ENCODE measurements at regions not wholly inside any gene's neighbourhood (a gene's known extent, or its start where the extent isn't known, plus 50 kb on each side); places are given as distances from the start of the nearest gene placed in this dataset.
"Not testable (repeated sequence)": the region's sequence is repeated elsewhere in the genome, so short reads cannot be mapped to it uniquely, and the experiment has no call there.

DNA sequence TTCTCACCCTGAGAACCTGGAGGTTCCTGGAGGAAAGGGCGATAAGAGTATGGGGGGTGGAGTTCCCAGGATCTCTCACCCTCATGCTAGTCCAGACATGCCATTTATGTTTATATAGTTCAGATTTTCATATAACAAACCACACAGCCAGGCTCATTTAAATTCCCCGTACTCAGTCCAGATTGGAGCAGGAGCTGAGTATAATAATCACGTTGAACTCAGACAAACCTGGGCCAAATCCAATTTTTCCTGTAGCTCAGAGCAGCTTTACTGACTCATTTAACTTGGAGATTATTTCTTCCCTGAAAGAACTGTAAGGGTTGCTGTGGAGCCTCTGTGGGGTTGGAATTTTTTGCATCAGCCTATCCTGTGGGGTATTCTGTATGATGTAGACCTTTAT lies 660.8 kb downstream of the TMEM121 start:
- H3K27me3 ChIP-seq (ENCODE audit: control insufficient read depth in 1 of 2, insufficient read depth in 2 of 2, low read length in 2 of 2): no peaks in the 10 kb centered on the region
- H3K9me3 ChIP-seq (ENCODE audit: control insufficient read depth in 2 of 2, insufficient read depth in 1 of 2, low read depth in 1 of 2, low read length in 1 of 2): no peaks in the 10 kb centered on the region
- no peak overlapping the region for H3K4me3 ChIP-seq (ENCODE audit: low read depth in 1 of 2, low read length in 2 of 2)
- no peaks in the 10 kb centered on the region for H3K36me3 ChIP-seq (ENCODE audit: control insufficient read depth in 2 of 2, insufficient read depth in 2 of 2, low read length in 1 of 2)
- WGBS, 2 donors: 36 to 38% methylated on average over 3 of the region's 3 CpGs
- no peak overlapping the region for H3K27ac ChIP-seq (ENCODE audit: low read depth in 2 of 2, low read length in 1 of 2)
- H3K4me1 ChIP-seq (ENCODE audit: control insufficient read depth in 2 of 2, insufficient read depth in 2 of 2, low read length in 1 of 2): no peaks in the 10 kb centered on the region

DNA sequence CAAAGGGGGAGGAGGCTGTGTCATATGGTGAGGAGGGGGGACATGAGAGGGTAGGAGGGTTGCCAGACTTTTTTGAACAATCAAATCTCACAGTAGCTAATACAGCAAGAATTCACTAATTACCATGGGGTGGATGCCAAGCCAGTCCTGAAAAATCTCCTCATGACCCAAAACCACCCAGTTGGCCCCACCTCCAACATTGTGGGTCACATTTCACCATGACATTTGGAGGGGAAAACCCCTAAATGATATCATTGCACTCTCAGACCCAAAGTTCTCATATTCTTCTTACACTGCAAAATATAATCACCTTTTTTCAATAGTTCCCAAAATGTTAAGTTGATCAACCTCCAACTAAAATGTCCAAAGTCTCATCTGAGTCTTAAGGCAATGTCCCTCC lies 666.3 kb downstream of the TMEM121 start:
- H3K27ac ChIP-seq (ENCODE audit: low read depth in 2 of 2, low read length in 1 of 2); H3K4me3 ChIP-seq (ENCODE audit: low read depth in 1 of 2, low read length in 2 of 2); H3K27me3 ChIP-seq (ENCODE audit: control insufficient read depth in 1 of 2, insufficient read depth in 2 of 2, low read length in 2 of 2); H3K9me3 ChIP-seq (ENCODE audit: control insufficient read depth in 2 of 2, insufficient read depth in 1 of 2, low read depth in 1 of 2, low read length in 1 of 2); H3K36me3 ChIP-seq (ENCODE audit: control insufficient read depth in 2 of 2, insufficient read depth in 2 of 2, low read length in 1 of 2); H3K4me1 ChIP-seq (ENCODE audit: control insufficient read depth in 2 of 2, insufficient read depth in 2 of 2, low read length in 1 of 2): not testable (repeated sequence)

DNA sequence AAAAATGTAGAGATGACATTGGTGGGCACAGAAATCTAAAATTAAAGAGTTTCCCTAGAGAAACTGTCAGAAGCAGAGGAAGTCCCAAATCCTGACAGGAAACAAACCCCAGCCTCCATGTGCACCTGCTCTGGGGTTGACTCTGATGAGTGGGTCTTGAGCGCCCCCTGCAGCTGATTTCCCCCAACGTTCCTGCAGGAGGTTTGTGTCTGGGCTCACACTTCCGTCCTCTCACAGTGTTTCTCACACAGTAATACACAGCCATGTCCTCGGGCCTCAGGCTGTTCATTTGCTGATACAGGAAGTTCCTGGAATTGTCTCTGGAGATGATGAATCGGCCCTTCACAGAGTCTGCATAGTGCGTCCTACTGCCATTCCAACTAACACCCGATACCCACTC lies 670.1 kb downstream of the TMEM121 start:
- not testable (repeated sequence) for H3K36me3 ChIP-seq (ENCODE audit: control insufficient read depth in 2 of 2, insufficient read depth in 2 of 2, low read length in 1 of 2); H3K27ac ChIP-seq (ENCODE audit: low read depth in 2 of 2, low read length in 1 of 2); H3K4me1 ChIP-seq (ENCODE audit: control insufficient read depth in 2 of 2, insufficient read depth in 2 of 2, low read length in 1 of 2); H3K4me3 ChIP-seq (ENCODE audit: low read depth in 1 of 2, low read length in 2 of 2); H3K27me3 ChIP-seq (ENCODE audit: control insufficient read depth in 1 of 2, insufficient read depth in 2 of 2, low read length in 2 of 2); H3K9me3 ChIP-seq (ENCODE audit: control insufficient read depth in 2 of 2, insufficient read depth in 1 of 2, low read depth in 1 of 2, low read length in 1 of 2)
- 46 to 57% methylated on average over 7 of the region's 7 CpGs for WGBS, 2 donors

DNA sequence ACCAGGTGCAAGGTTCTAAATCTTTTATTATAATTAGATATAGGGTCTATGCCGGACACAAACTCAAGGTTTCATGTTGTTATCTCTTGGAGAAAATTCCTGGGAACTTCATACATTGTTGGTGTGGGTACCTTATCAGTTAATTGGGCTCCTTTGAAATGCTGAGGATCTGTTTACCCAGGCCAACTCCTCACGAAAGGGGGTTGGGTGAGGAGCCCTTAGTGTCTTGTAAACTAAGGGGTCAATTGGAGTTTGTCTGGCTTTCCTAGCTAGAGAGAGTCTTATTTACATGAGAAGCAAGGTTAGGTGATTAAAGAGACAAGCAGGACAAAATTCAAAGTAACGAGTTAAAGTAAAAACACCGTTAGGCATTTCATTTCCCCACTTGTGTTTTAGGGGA lies 670.9 kb downstream of the TMEM121 start:
- not testable (repeated sequence) for H3K4me3 ChIP-seq (ENCODE audit: low read depth in 1 of 2, low read length in 2 of 2); H3K9me3 ChIP-seq (ENCODE audit: control insufficient read depth in 2 of 2, insufficient read depth in 1 of 2, low read depth in 1 of 2, low read length in 1 of 2); H3K4me1 ChIP-seq (ENCODE audit: control insufficient read depth in 2 of 2, insufficient read depth in 2 of 2, low read length in 1 of 2); H3K27ac ChIP-seq (ENCODE audit: low read depth in 2 of 2, low read length in 1 of 2); H3K36me3 ChIP-seq (ENCODE audit: control insufficient read depth in 2 of 2, insufficient read depth in 2 of 2, low read length in 1 of 2); H3K27me3 ChIP-seq (ENCODE audit: control insufficient read depth in 1 of 2, insufficient read depth in 2 of 2, low read length in 2 of 2)
- 52 to 56% methylated on average over 4 of the region's 4 CpGs for WGBS, 2 donors

DNA sequence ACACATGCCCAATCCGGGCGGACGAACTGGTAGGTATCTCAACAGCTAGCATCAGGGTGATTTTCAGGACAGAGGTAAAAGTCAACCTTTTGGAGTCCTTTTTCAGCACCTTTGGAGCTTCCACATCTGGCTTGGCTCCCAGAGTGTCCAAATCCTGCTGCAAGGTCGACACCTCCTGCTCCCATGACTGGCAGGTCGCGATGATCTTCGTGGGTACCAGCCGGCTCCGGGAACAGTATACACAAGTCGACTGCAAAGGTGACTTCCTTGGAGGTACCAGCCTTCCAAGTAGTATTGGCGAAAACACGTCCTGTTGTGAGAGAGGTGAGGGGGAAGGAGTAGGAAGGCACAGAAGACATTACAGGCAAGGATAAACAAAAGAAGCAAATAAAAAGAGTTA lies 672.7 kb downstream of the TMEM121 start:
- Histone ChIP-seq H3K9me3 (ENCODE audit: control insufficient read depth in 2 of 2, insufficient read depth in 1 of 2, low read depth in 1 of 2, low read length in 1 of 2) (no peaks in the 10 kb centered on the region), H3K4me1 (ENCODE audit: control insufficient read depth in 2 of 2, insufficient read depth in 2 of 2, low read length in 1 of 2) (no peaks in the 10 kb centered on the region), H3K36me3 (ENCODE audit: control insufficient read depth in 2 of 2, insufficient read depth in 2 of 2, low read length in 1 of 2) (no peaks in the 10 kb centered on the region), H3K27me3 (ENCODE audit: control insufficient read depth in 1 of 2, insufficient read depth in 2 of 2, low read length in 2 of 2) (no peaks in the 10 kb centered on the region), H3K4me3 (ENCODE audit: low read depth in 1 of 2, low read length in 2 of 2) (no peak overlapping the region), H3K27ac (ENCODE audit: low read depth in 2 of 2, low read length in 1 of 2) (no peak overlapping the region)
- WGBS, 2 donors: 79 to 85% methylated on average over 12 of the region's 12 CpGs

DNA sequence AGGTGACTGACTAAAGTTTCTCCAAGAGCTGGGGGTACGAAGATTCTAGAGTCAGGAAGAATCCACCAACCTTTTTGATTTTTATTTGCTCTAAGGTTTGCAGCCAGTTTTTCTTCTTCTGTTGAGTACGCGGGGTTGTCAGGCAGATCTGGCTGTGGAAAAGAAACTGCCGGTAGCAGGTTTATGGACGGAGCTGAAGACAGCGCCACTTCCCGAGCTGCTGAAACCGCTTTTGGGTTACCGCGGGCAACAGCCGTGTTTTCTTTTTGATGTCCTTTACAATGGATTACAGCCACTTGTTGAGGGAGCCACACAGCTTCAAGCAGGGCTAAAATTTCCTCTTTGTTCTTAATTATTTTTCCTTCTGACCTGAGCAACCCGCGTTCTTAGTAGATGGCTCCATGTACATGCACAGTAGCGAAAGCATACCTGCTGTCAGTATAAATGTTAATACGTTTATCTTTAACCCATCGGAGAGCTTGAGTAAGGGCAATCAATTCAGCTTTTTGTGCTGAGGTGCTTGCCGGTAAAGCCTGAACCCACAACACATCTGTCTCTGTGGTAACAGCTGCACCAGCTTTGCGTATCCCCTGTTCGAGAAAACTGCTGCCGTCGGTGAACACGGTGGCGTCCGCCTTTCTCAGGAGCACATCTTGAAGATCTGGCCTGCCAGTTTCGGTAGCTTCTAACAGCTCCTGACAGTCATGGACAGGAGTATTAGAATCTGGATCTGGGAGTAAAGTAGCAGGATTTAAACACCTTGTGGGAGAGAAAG lies 674.3 kb downstream of the TMEM121 start:
- WGBS, 2 donors: 82 to 84% methylated on average over 25 of the region's 25 CpGs
- Histone ChIP-seq H3K4me3 (ENCODE audit: low read depth in 1 of 2, low read length in 2 of 2) (no peak overlapping the region), H3K27me3 (ENCODE audit: control insufficient read depth in 1 of 2, insufficient read depth in 2 of 2, low read length in 2 of 2) (no peaks in the 10 kb centered on the region), H3K9me3 (ENCODE audit: control insufficient read depth in 2 of 2, insufficient read depth in 1 of 2, low read depth in 1 of 2, low read length in 1 of 2) (no peaks in the 10 kb centered on the region), H3K4me1 (ENCODE audit: control insufficient read depth in 2 of 2, insufficient read depth in 2 of 2, low read length in 1 of 2) (no peaks in the 10 kb centered on the region), H3K27ac (ENCODE audit: low read depth in 2 of 2, low read length in 1 of 2) (no peak overlapping the region), H3K36me3 (ENCODE audit: control insufficient read depth in 2 of 2, insufficient read depth in 2 of 2, low read length in 1 of 2) (no peaks in the 10 kb centered on the region)

DNA sequence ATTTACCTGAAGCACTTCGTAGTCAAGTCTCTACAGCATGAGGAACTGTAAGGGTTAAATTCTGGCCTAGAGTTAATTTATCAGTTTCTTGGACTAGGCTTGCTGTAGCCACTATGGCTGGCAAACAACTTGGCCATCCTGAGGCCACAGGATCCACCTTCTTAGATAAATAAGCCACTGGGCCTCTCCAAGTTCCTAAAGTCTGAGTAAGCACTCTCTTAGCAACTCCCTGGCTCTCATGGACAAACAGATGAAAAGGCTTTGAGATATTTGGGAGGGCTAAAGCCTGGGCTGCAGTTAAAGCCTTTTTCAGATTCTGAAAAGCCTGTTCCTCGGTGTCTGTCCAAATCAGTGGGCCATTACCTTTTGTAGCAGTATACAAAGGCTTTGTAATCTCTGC lies 675.0 kb downstream of the TMEM121 start:
- H3K27me3 ChIP-seq (ENCODE audit: control insufficient read depth in 1 of 2, insufficient read depth in 2 of 2, low read length in 2 of 2): no peaks in the 10 kb centered on the region
- H3K36me3 ChIP-seq (ENCODE audit: control insufficient read depth in 2 of 2, insufficient read depth in 2 of 2, low read length in 1 of 2): no peaks in the 10 kb centered on the region
- H3K27ac ChIP-seq (ENCODE audit: low read depth in 2 of 2, low read length in 1 of 2): no peak overlapping the region
- H3K4me1 ChIP-seq (ENCODE audit: control insufficient read depth in 2 of 2, insufficient read depth in 2 of 2, low read length in 1 of 2): no peaks in the 10 kb centered on the region
- 53 to 59% methylated on average over 2 of the region's 2 CpGs for WGBS, 2 donors
- no peaks in the 10 kb centered on the region for H3K9me3 ChIP-seq (ENCODE audit: control insufficient read depth in 2 of 2, insufficient read depth in 1 of 2, low read depth in 1 of 2, low read length in 1 of 2)
- H3K4me3 ChIP-seq (ENCODE audit: low read depth in 1 of 2, low read length in 2 of 2): no peak overlapping the region

DNA sequence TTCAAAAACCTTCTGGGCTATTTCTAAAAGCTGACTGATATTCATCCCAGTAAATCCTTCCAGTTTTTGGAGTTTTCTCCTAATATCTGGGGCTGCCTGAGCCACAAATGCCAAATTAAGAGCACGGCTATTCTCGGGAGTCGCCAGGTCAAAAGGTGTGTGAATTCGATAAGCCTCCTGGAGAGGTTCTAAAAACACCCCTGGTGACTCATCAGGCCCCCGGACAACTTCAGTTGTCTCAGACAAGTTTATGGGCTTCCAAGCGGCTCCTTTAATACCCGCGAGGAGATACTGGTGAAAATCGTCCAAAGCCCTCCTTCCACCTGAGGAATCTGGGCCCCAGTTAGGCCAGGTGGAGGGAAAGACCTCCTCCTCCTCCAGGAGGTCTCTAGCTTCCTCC lies 677.1 kb downstream of the TMEM121 start:
- H3K4me3 ChIP-seq (ENCODE audit: low read depth in 1 of 2, low read length in 2 of 2): no peak overlapping the region

DNA sequence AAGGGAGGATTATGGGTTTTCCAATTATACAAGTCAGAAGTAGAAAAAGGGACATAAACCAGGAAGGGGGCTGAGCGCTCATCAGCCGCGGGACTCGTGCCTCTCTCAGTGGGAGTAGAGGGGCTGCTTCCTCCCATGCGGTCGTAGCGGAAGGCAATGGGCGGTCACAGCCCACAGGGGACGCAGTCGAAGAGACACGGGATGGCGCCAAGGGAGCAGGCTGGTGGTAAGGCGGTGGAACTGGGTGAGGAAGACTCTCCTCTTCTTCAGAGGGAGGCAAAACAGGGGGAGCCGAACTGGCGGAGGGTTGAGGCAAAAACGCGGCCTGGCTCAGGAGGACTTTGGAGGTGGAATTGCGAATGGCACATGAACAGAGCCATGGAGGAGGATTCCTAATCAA lies 677.7 kb downstream of the TMEM121 start:
- Histone ChIP-seq H3K4me3 (ENCODE audit: low read depth in 1 of 2, low read length in 2 of 2) (no peak overlapping the region), H3K27me3 (ENCODE audit: control insufficient read depth in 1 of 2, insufficient read depth in 2 of 2, low read length in 2 of 2) (no peaks in the 10 kb centered on the region), H3K36me3 (ENCODE audit: control insufficient read depth in 2 of 2, insufficient read depth in 2 of 2, low read length in 1 of 2) (no peaks in the 10 kb centered on the region), H3K4me1 (ENCODE audit: control insufficient read depth in 2 of 2, insufficient read depth in 2 of 2, low read length in 1 of 2) (no peaks in the 10 kb centered on the region), H3K9me3 (ENCODE audit: control insufficient read depth in 2 of 2, insufficient read depth in 1 of 2, low read depth in 1 of 2, low read length in 1 of 2) (no peaks in the 10 kb centered on the region), H3K27ac (ENCODE audit: low read depth in 2 of 2, low read length in 1 of 2) (no peak overlapping the region)
- WGBS, 2 donors: 87 to 90% methylated on average over 18 of the region's 18 CpGs

More for the DNA sequence above, 677.1 kb downstream of the TMEM121 start:
- H3K9me3 ChIP-seq (ENCODE audit: control insufficient read depth in 2 of 2, insufficient read depth in 1 of 2, low read depth in 1 of 2, low read length in 1 of 2): no peaks in the 10 kb centered on the region
- no peaks in the 10 kb centered on the region for H3K4me1 ChIP-seq (ENCODE audit: control insufficient read depth in 2 of 2, insufficient read depth in 2 of 2, low read length in 1 of 2)
- WGBS, 2 donors: 79 to 81% methylated on average over 9 of the region's 9 CpGs
- no peak overlapping the region for H3K27ac ChIP-seq (ENCODE audit: low read depth in 2 of 2, low read length in 1 of 2)
- no peaks in the 10 kb centered on the region for H3K27me3 ChIP-seq (ENCODE audit: control insufficient read depth in 1 of 2, insufficient read depth in 2 of 2, low read length in 2 of 2)
- H3K36me3 ChIP-seq (ENCODE audit: control insufficient read depth in 2 of 2, insufficient read depth in 2 of 2, low read length in 1 of 2): no peaks in the 10 kb centered on the region

DNA sequence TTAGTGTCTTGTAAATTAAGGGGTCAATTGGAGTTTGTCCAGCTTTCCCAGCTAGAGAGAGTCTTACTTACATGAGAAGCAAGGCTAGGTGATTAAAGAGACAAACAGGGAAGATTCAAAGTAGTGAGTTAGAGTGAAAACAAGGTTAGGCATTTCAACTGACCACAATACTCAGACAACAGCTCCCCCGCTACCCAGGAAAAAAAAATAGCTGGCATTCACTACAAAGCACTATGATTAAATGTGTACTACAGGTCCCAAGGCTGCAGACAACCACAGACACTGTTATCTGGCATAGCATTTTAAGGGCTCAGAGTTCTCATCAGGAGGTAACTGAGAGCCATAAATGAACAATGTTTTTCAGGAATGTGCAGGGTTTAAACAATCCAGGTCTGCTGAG lies 680.9 kb downstream of the TMEM121 start:
- Histone ChIP-seq H3K27ac (ENCODE audit: low read depth in 2 of 2, low read length in 1 of 2) (no peak overlapping the region), H3K4me3 (ENCODE audit: low read depth in 1 of 2, low read length in 2 of 2) (no peak overlapping the region), H3K36me3 (ENCODE audit: control insufficient read depth in 2 of 2, insufficient read depth in 2 of 2, low read length in 1 of 2) (no peaks in the 10 kb centered on the region), H3K9me3 (ENCODE audit: control insufficient read depth in 2 of 2, insufficient read depth in 1 of 2, low read depth in 1 of 2, low read length in 1 of 2) (no peaks in the 10 kb centered on the region), H3K4me1 (ENCODE audit: control insufficient read depth in 2 of 2, insufficient read depth in 2 of 2, low read length in 1 of 2) (no peaks in the 10 kb centered on the region), H3K27me3 (ENCODE audit: control insufficient read depth in 1 of 2, insufficient read depth in 2 of 2, low read length in 2 of 2) (no peaks in the 10 kb centered on the region)
- 41 to 52% methylated on average over 1 of the region's 1 CpG for WGBS, 2 donors
